ENCODE measurements at regions not wholly inside any gene's neighbourhood (a gene's known extent, or its start where the extent isn't known, plus 50 kb on each side); places are given as distances from the start of the nearest gene placed in this dataset.
A peak's percentile ranks its signal among the peaks of the same experiment; 100 is the strongest.

DNA sequence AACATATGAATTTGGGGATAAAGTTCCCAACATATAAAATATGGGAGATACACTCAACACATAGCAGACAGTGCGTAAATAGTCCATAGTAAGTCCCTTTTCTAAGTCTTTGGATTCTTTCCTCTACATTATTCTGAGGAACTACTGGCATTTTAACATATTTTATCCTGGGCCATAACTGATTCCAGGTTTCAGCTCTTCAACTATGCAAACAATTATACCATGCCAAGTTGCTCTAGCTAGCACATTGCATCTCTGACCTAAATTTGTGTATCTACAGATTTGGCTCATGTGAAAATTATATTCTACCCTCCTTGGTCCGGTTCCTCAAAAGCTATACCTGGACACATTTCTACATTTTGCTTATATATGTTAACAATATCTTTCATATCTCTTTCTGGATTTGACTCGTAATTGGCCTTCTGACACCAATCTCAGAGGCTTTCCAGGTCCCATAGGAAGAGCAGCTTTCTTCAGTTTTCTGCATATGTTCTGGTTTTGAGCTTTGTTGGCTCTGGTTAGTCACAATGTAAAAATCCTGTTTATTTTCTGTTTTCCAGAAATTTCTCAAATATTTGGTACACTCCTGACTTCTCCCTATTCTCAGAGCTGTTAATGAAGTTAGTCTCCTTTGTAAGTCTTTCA is 305.4 kb downstream of the BMP4 start:
- no peaks in the 10 kb centered on the region for H3F3A ChIP-seq (replicated peaks; ENCODE audit: low read depth)
- H4K20me1 ChIP-seq (replicated peaks; ENCODE audit: insufficient read depth): no peaks in the 10 kb centered on the region
- Mint-ChIP-seq H3K27me3 (ENCODE audit: insufficient read depth, low read depth, poor library complexity) (no peaks in the 10 kb centered on the region), H3K27ac (no peak overlapping the region), H3K4me1 (peaks cover 10% of the 10 kb centered on the region; the same call in 2 of the 3 replicates), H3K36me3 (ENCODE audit: low read depth) (no peaks in the 10 kb centered on the region), H3K9me3 (peaks cover 3% of the 10 kb centered on the region; the same call in 2 of the 3 replicates), H3K4me3 (no peak overlapping the region)
- H3K27me3 ChIP-seq (ENCODE audit: insufficient read depth): no peaks in the 10 kb centered on the region
- H3K4me2 ChIP-seq: no peak overlapping the region
- H2AFZ ChIP-seq: no peak overlapping the region
- no peaks in the 10 kb centered on the region for H3K36me3 ChIP-seq (ENCODE audit: insufficient read depth)
- H3K27ac ChIP-seq (ENCODE audit: low read depth): no peak overlapping the region
- H3K4me1 ChIP-seq (ENCODE audit: insufficient read depth): no peaks in the 10 kb centered on the region; the same call in 1 of the 2 replicates
- no peaks in the 10 kb centered on the region for H3K9me2 ChIP-seq (ENCODE audit: insufficient read depth)
- no peaks in the 10 kb centered on the region for H3K79me2 ChIP-seq (replicated peaks; ENCODE audit: insufficient read depth)
- TF ChIP-seq, protein P1, sequence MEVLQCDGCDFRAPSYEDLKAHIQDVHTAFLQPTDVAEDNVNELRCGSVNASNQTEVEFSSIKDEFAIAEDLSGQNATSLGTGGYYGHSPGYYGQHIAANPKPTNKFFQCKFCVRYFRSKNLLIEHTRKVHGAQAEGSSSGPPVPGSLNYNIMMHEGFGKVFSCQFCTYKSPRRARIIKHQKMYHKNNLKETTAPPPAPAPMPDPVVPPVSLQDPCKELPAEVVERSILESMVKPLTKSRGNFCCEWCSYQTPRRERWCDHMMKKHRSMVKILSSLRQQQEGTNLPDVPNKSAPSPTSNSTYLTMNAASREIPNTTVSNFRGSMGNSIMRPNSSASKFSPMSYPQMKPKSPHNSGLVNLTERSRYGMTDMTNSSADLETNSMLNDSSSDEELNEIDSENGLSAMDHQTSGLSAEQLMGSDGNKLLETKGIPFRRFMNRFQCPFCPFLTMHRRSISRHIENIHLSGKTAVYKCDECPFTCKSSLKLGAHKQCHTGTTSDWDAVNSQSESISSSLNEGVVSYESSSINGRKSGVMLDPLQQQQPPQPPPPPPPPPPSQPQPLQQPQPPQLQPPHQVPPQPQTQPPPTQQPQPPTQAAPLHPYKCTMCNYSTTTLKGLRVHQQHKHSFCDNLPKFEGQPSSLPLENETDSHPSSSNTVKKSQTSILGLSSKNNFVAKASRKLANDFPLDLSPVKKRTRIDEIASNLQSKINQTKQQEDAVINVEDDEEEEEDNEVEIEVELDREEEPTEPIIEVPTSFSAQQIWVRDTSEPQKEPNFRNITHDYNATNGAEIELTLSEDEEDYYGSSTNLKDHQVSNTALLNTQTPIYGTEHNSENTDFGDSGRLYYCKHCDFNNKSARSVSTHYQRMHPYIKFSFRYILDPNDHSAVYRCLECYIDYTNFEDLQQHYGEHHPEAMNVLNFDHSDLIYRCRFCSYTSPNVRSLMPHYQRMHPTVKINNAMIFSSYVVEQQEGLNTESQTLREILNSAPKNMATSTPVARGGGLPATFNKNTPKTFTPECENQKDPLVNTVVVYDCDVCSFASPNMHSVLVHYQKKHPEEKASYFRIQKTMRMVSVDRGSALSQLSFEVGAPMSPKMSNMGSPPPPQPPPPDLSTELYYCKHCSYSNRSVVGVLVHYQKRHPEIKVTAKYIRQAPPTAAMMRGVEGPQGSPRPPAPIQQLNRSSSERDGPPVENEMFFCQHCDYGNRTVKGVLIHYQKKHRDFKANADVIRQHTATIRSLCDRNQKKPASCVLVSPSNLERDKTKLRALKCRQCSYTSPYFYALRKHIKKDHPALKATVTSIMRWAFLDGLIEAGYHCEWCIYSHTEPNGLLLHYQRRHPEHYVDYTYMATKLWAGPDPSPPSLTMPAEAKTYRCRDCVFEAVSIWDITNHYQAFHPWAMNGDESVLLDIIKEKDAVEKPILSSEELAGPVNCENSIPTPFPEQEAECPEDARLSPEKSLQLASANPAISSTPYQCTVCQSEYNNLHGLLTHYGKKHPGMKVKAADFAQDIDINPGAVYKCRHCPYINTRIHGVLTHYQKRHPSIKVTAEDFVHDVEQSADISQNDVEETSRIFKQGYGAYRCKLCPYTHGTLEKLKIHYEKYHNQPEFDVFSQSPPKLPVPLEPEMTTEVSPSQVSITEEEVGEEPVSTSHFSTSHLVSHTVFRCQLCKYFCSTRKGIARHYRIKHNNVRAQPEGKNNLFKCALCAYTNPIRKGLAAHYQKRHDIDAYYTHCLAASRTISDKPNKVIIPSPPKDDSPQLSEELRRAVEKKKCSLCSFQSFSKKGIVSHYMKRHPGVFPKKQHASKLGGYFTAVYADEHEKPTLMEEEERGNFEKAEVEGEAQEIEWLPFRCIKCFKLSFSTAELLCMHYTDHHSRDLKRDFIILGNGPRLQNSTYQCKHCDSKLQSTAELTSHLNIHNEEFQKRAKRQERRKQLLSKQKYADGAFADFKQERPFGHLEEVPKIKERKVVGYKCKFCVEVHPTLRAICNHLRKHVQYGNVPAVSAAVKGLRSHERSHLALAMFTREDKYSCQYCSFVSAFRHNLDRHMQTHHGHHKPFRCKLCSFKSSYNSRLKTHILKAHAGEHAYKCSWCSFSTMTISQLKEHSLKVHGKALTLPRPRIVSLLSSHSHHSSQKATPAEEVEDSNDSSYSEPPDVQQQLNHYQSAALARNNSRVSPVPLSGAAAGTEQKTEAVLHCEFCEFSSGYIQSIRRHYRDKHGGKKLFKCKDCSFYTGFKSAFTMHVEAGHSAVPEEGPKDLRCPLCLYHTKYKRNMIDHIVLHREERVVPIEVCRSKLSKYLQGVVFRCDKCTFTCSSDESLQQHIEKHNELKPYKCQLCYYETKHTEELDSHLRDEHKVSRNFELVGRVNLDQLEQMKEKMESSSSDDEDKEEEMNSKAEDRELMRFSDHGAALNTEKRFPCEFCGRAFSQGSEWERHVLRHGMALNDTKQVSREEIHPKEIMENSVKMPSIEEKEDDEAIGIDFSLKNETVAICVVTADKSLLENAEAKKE (CRISPR knock-in tag; IDR thresholded peaks at IDR 0.05): no peak
- no peak for DNase-seq (ENCODE audit: low spot score)
- no peak overlapping the region for H3K4me3 ChIP-seq
- ATAC-seq: no peak

DNA sequence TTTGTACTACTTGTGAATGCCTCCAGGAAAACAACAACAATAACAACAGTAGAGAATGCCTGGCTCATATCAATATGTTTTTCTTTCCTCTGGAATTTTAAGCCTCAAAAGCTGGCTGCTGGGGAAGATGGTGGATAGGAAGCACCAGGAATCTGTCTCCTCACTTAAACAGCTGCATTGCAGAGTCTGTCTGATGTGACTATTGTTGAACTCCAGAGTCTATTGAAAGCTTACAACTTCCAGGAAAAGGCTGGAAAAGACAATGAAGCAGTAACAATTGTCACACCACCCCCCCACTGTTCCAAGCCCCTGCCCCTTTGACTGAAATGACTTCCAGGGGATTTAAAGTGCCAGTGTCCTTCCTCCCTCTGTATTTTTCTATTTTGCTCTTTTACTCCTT is 309.7 kb downstream of the BMP4 start:
- H2AFZ ChIP-seq: no peak overlapping the region
- H3K9me2 ChIP-seq (ENCODE audit: insufficient read depth): 0 out of 2 replicates have a peak, but pooled peaks cover 3% of the 10 kb centered on the region
- no peaks in the 10 kb centered on the region for H3F3A ChIP-seq (replicated peaks; ENCODE audit: low read depth)
- ATAC-seq (peak; percentile 62; the same call in 2 of the 3 replicates), DNase-seq (ENCODE audit: low spot score) (peak; percentile 33)
- peaks cover 10% of the 10 kb centered on the region; the same call in 2 of the 3 replicates for H3K9me3 Mint-ChIP-seq
- no peaks in the 10 kb centered on the region for H3K36me3 ChIP-seq (ENCODE audit: insufficient read depth)
- H3K36me3 Mint-ChIP-seq (ENCODE audit: low read depth): peaks cover 5% of the 10 kb centered on the region; the same call in 2 of the 3 replicates
- no peaks in the 10 kb centered on the region for H3K79me2 ChIP-seq (replicated peaks; ENCODE audit: insufficient read depth)
- no peak overlapping the region for H3K4me2 ChIP-seq
- H3K27me3 Mint-ChIP-seq (ENCODE audit: insufficient read depth, low read depth, poor library complexity): no peaks in the 10 kb centered on the region
- H4K20me1 ChIP-seq (replicated peaks; ENCODE audit: insufficient read depth): no peaks in the 10 kb centered on the region
- no peaks in the 10 kb centered on the region; the same call in 1 of the 2 replicates for H3K4me1 ChIP-seq (ENCODE audit: insufficient read depth)
- H3K27ac ChIP-seq (ENCODE audit: low read depth): no peak overlapping the region
- H3K4me3 ChIP-seq: no peak overlapping the region
- H3K27me3 ChIP-seq (ENCODE audit: insufficient read depth): no peaks in the 10 kb centered on the region
- H3K4me3 Mint-ChIP-seq: no peak overlapping the region
- H3K27ac Mint-ChIP-seq: peak overlapping the region; percentile 7; the same call in 1 of the 2 replicates
- H3K4me1 Mint-ChIP-seq: peaks cover 6% of the 10 kb centered on the region; the same call in 2 of the 3 replicates
- TF ChIP-seq STAT1 (IDR thresholded peaks at IDR 0.05; ENCODE audit: unreplicated experiment) (no peak), ZNF331 (CRISPR knock-in tag; IDR thresholded peaks at IDR 0.05; ENCODE audit: low read depth) (no peak), NANOG (IDR thresholded peaks at IDR 0.05; ENCODE audit: borderline replicate concordance) (no peak), JUNB (IDR thresholded peaks at IDR 0.05; ENCODE audit: unreplicated experiment) (no peak), EZH2 (IDR thresholded peaks at IDR 0.05; ENCODE audit: low read depth, unreplicated experiment) (no peak), ZNF114 (CRISPR knock-in tag; IDR thresholded peaks at IDR 0.05) (no peak)
- TF ChIP-seq, protein P2, sequence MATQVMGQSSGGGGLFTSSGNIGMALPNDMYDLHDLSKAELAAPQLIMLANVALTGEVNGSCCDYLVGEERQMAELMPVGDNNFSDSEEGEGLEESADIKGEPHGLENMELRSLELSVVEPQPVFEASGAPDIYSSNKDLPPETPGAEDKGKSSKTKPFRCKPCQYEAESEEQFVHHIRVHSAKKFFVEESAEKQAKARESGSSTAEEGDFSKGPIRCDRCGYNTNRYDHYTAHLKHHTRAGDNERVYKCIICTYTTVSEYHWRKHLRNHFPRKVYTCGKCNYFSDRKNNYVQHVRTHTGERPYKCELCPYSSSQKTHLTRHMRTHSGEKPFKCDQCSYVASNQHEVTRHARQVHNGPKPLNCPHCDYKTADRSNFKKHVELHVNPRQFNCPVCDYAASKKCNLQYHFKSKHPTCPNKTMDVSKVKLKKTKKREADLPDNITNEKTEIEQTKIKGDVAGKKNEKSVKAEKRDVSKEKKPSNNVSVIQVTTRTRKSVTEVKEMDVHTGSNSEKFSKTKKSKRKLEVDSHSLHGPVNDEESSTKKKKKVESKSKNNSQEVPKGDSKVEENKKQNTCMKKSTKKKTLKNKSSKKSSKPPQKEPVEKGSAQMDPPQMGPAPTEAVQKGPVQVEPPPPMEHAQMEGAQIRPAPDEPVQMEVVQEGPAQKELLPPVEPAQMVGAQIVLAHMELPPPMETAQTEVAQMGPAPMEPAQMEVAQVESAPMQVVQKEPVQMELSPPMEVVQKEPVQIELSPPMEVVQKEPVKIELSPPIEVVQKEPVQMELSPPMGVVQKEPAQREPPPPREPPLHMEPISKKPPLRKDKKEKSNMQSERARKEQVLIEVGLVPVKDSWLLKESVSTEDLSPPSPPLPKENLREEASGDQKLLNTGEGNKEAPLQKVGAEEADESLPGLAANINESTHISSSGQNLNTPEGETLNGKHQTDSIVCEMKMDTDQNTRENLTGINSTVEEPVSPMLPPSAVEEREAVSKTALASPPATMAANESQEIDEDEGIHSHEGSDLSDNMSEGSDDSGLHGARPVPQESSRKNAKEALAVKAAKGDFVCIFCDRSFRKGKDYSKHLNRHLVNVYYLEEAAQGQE (IDR thresholded peaks at IDR 0.05; ENCODE audit: unreplicated experiment): no peak
- TF ChIP-seq, protein P3, sequence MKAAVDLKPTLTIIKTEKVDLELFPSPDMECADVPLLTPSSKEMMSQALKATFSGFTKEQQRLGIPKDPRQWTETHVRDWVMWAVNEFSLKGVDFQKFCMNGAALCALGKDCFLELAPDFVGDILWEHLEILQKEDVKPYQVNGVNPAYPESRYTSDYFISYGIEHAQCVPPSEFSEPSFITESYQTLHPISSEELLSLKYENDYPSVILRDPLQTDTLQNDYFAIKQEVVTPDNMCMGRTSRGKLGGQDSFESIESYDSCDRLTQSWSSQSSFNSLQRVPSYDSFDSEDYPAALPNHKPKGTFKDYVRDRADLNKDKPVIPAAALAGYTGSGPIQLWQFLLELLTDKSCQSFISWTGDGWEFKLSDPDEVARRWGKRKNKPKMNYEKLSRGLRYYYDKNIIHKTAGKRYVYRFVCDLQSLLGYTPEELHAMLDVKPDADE (IDR thresholded peaks at IDR 0.05): no peak

All from GM23338 (cell line).